ENCODE measurements at regions not wholly inside any gene's neighbourhood (a gene's known extent, or its start where the extent isn't known, plus 50 kb on each side); places are given as distances from the start of the nearest gene placed in this dataset.

GRCh38 chr12:130247634-130248237 is 85.5 kb downstream of the FZD10 start:
- CTCF ChIA-PET = no interaction called here
- intact Hi-C loops (cut with micrococcal nuclease; ENCODE audit: unreplicated experiment) = no loop called here
- TF ChIP-seq CTCF (IDR thresholded peaks at IDR 0.05; ENCODE audit: unreplicated experiment) = no peak
- DNase-seq = no peak
- no peaks in the 10 kb centered on the region for H3K27me3 Mint-ChIP-seq (ENCODE audit: unreplicated experiment)
- no peaks in the 10 kb centered on the region for H3K36me3 Mint-ChIP-seq (ENCODE audit: insufficient read depth, unreplicated experiment)
- no TSS peak for BruUV-seq (replicated peaks)
- no peak overlapping the region for H3K27ac Mint-ChIP-seq (ENCODE audit: unreplicated experiment)
- peaks cover 16% of the 10 kb centered on the region for H3K9me3 Mint-ChIP-seq (ENCODE audit: low read depth, unreplicated experiment)
- no peaks in the 10 kb centered on the region for H3K4me1 Mint-ChIP-seq (ENCODE audit: low read depth, unreplicated experiment)
- H3K4me3 Mint-ChIP-seq (ENCODE audit: low read depth, unreplicated experiment) = no peak overlapping the region

GRCh38 chr12:130249376-130249775 is 87.1 kb downstream of the FZD10 start:
- BruUV-seq (replicated peaks) = no TSS peak
- no peak overlapping the region for H3K27ac Mint-ChIP-seq (ENCODE audit: unreplicated experiment)
- no peaks in the 10 kb centered on the region for H3K36me3 Mint-ChIP-seq (ENCODE audit: insufficient read depth, unreplicated experiment)
- peaks cover 23% of the 10 kb centered on the region for H3K9me3 Mint-ChIP-seq (ENCODE audit: low read depth, unreplicated experiment)
- H3K4me1 Mint-ChIP-seq (ENCODE audit: low read depth, unreplicated experiment) = no peaks in the 10 kb centered on the region
- TF ChIP-seq CTCF (IDR thresholded peaks at IDR 0.05; ENCODE audit: unreplicated experiment) = no peak
- no peak overlapping the region for H3K4me3 Mint-ChIP-seq (ENCODE audit: low read depth, unreplicated experiment)
- DNase-seq = no peak
- CTCF ChIA-PET = no interaction called here
- no peaks in the 10 kb centered on the region for H3K27me3 Mint-ChIP-seq (ENCODE audit: unreplicated experiment)
- intact Hi-C loops (cut with micrococcal nuclease; ENCODE audit: unreplicated experiment) = no loop called here

GRCh38 chr12:130251236-130251780 is 86.4 kb upstream of the PIWIL1 start:
- Mint-ChIP-seq H3K4me1 (ENCODE audit: low read depth, unreplicated experiment) (no peaks in the 10 kb centered on the region), H3K27ac (ENCODE audit: unreplicated experiment) (no peak overlapping the region), H3K36me3 (ENCODE audit: insufficient read depth, unreplicated experiment) (no peaks in the 10 kb centered on the region), H3K27me3 (ENCODE audit: unreplicated experiment) (no peaks in the 10 kb centered on the region), H3K9me3 (ENCODE audit: low read depth, unreplicated experiment) (peaks cover 19% of the 10 kb centered on the region), H3K4me3 (ENCODE audit: low read depth, unreplicated experiment) (no peak overlapping the region)
- DNase-seq = no peak
- intact Hi-C loops (cut with micrococcal nuclease; ENCODE audit: unreplicated experiment) = no loop called here
- CTCF ChIA-PET = no interaction called here
- BruUV-seq (replicated peaks) = no TSS peak
- TF ChIP-seq CTCF (IDR thresholded peaks at IDR 0.05; ENCODE audit: unreplicated experiment) = no peak

- no peak overlapping the region for H3K27ac Mint-ChIP-seq (ENCODE audit: unreplicated experiment)
- no TSS peak for BruUV-seq (replicated peaks)
- CTCF ChIA-PET = interaction anchor here (0.7 kb wide), 1 partner anchor 189 kb away, joined by 3 read pairs; no protein-coding TSS in a partner anchor
Measured at GRCh38 chr12:130253866-130254265, 83.8 kb upstream of the PIWIL1 start.

More at GRCh38 chr12:130253866-130254265, 83.8 kb upstream of the PIWIL1 start:
- Mint-ChIP-seq H3K36me3 (ENCODE audit: insufficient read depth, unreplicated experiment) (no peaks in the 10 kb centered on the region), H3K4me1 (ENCODE audit: low read depth, unreplicated experiment) (no peaks in the 10 kb centered on the region), H3K4me3 (ENCODE audit: low read depth, unreplicated experiment) (no peak overlapping the region), H3K27me3 (ENCODE audit: unreplicated experiment) (no peaks in the 10 kb centered on the region), H3K9me3 (ENCODE audit: low read depth, unreplicated experiment) (peaks cover 17% of the 10 kb centered on the region)
- no peak for DNase-seq
- intact Hi-C loops (cut with micrococcal nuclease; ENCODE audit: unreplicated experiment) = no loop called here
- TF ChIP-seq CTCF (IDR thresholded peaks at IDR 0.05; ENCODE audit: unreplicated experiment) = no peak

All from Calu3 (cell line).